ENCODE measurements at regions not wholly inside any gene's neighbourhood (a gene's known extent, or its start where the extent isn't known, plus 50 kb on each side); places are given as distances from the start of the nearest gene placed in this dataset.

DNA sequence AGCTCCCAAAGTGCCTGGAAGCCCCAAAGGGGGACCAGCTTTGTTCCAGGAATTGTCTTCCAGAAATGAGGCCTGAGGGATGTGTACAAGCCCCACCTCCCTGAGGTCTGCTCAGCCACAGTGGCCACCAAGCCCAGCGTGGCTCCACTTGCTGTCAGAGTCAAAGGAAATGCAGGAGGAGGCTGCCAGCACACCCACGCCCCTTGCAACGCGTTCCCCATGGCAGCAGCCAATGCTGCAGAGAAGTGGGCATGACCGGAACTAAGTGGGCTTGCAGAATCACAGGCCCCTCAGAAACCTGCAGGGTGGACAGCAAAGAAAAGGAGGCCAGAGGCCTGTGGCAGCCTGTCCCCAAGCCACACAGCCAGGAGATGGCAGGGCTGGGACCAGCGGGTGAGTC, 320.8 kb downstream of the FOXL1 start:
- H2AFZ ChIP-seq, result no peak overlapping the region
- in situ Hi-C loops (cut with MboI), result no loop called here
- peaks cover 12% of the 10 kb centered on the region; the same call in 1 of the 2 replicates for H3K4me1 ChIP-seq (ENCODE audit: insufficient read depth)

DNA sequence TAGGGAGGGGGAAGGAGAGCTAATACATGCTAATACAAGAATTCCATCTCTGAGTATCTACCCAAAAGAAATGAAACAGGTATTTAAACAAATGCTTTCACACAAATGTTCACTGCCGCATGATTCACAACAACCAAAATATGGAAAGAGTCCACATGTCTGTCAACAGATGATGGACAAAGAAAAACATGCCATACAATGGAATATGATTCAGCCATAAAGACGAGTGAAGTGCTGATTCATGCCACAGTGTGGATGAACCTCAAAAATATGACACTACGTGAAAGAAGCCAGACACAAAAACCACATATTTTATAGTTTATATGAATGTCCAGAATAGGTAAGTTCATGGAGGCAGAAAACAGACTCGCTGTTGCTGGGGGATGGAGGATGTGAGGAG, 321.4 kb downstream of the FOXL1 start:
- in situ Hi-C loops (cut with MboI), result no loop called here
- 27 to 34% methylated on average over 4 of the region's 4 CpGs for WGBS, 2 experiments (ENCODE audit: low coverage in 1 of 2, low lambda C conversion rate in 2 of 2, missing lambda C conversion rate in 2 of 2)
- Histone ChIP-seq H3K27ac (no peak overlapping the region), H4K20me1 (ENCODE audit: insufficient read depth) (no peaks in the 10 kb centered on the region), H3K4me1 (ENCODE audit: insufficient read depth) (peaks cover 12% of the 10 kb centered on the region; the same call in 1 of the 2 replicates), H3K4me3 (no peak overlapping the region), H3K79me2 (ENCODE audit: insufficient read depth) (no peaks in the 10 kb centered on the region), H3K36me3 (ENCODE audit: low read depth) (no peaks in the 10 kb centered on the region), H3K9me3 (ENCODE audit: low read depth) (no peaks in the 10 kb centered on the region), H3K27me3 (replicated peaks; ENCODE audit: insufficient read depth) (peaks cover 39% of the 10 kb centered on the region), H3K9ac (no peak overlapping the region), H3K4me2 (ENCODE audit: unreplicated experiment) (no peak overlapping the region), H3K9me2 (ENCODE audit: insufficient read depth) (no peaks in the 10 kb centered on the region), H2AFZ (no peak overlapping the region), H3F3A (ENCODE audit: insufficient read depth) (peaks cover 7% of the 10 kb centered on the region; the same call in 1 of the 2 replicates)
- TF ChIP-seq EZH2phosphoT487 (IDR thresholded peaks at IDR 0.05; ENCODE audit: insufficient read depth, low read depth) (no peak), EZH2 (IDR thresholded peaks at IDR 0.05; ENCODE audit: insufficient read depth, poor library complexity, severe bottlenecking) (no peak)
- peak; percentile 61 for DNase-seq

More for the DNA sequence above, 320.8 kb downstream of the FOXL1 start:
- Histone ChIP-seq H3K79me2 (ENCODE audit: insufficient read depth) (no peaks in the 10 kb centered on the region), H3K4me2 (ENCODE audit: unreplicated experiment) (no peak overlapping the region), H3K4me3 (no peak overlapping the region), H3F3A (ENCODE audit: insufficient read depth) (peaks cover 7% of the 10 kb centered on the region; the same call in 1 of the 2 replicates), H3K9me3 (ENCODE audit: low read depth) (no peaks in the 10 kb centered on the region), H3K9me2 (ENCODE audit: insufficient read depth) (no peaks in the 10 kb centered on the region), H3K27ac (no peak overlapping the region), H3K9ac (no peak overlapping the region), H4K20me1 (ENCODE audit: insufficient read depth) (no peaks in the 10 kb centered on the region), H3K27me3 (replicated peaks; ENCODE audit: insufficient read depth) (peaks cover 40% of the 10 kb centered on the region), H3K36me3 (ENCODE audit: low read depth) (no peaks in the 10 kb centered on the region)
- 73 to 88% methylated on average over 6 of the region's 6 CpGs for WGBS, 2 experiments (ENCODE audit: low coverage in 1 of 2, low lambda C conversion rate in 2 of 2, missing lambda C conversion rate in 2 of 2)
- TF ChIP-seq EZH2 (IDR thresholded peaks at IDR 0.05; ENCODE audit: insufficient read depth, poor library complexity, severe bottlenecking), result no peak
- no peak for TF ChIP-seq EZH2phosphoT487 (IDR thresholded peaks at IDR 0.05; ENCODE audit: insufficient read depth, low read depth)
- no peak for DNase-seq

DNA sequence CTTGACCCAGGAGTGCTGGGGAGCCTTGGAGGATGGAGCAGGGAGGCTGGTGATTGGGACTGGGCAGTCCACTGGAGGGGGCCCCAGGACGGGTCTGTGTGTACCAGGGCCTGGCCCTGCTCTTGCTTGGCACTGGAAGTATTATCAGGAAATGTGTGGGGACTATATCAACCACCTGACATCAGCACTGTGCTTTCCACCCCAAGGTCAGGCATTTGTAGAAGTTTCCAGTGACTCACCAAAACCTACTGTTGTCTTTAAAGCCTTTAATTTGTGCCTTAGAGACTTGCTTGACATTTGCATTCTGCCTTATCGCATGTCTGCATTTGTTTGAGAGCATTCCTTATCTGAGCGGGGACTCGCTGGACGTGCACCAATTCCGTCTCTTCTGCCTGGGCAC, 323.1 kb downstream of the FOXL1 start:
- H3K9ac ChIP-seq, result no peak overlapping the region
- no peaks in the 10 kb centered on the region for H4K20me1 ChIP-seq (ENCODE audit: insufficient read depth)
- H3F3A ChIP-seq (ENCODE audit: insufficient read depth), result peaks cover 7% of the 10 kb centered on the region; the same call in 1 of the 2 replicates
- no peaks in the 10 kb centered on the region for H3K9me2 ChIP-seq (ENCODE audit: insufficient read depth)
- H3K27me3 ChIP-seq (replicated peaks; ENCODE audit: insufficient read depth), result peaks cover 34% of the 10 kb centered on the region
- no peaks in the 10 kb centered on the region for H3K36me3 ChIP-seq (ENCODE audit: low read depth)
- H3K4me2 ChIP-seq (ENCODE audit: unreplicated experiment), result no peak overlapping the region
- H3K4me3 ChIP-seq, result no peak overlapping the region
- H2AFZ ChIP-seq, result no peak overlapping the region
- no peak overlapping the region for H3K27ac ChIP-seq
- H3K79me2 ChIP-seq (ENCODE audit: insufficient read depth), result no peaks in the 10 kb centered on the region
- peaks cover 12% of the 10 kb centered on the region; the same call in 1 of the 2 replicates for H3K4me1 ChIP-seq (ENCODE audit: insufficient read depth)
- H3K9me3 ChIP-seq (ENCODE audit: low read depth), result no peaks in the 10 kb centered on the region
- in situ Hi-C loops (cut with MboI), result no loop called here
- DNase-seq, result peak; percentile 43
- no peak for TF ChIP-seq EZH2phosphoT487 (IDR thresholded peaks at IDR 0.05; ENCODE audit: insufficient read depth, low read depth)
- TF ChIP-seq EZH2 (IDR thresholded peaks at IDR 0.05; ENCODE audit: insufficient read depth, poor library complexity, severe bottlenecking), result no peak
- WGBS, 2 experiments (ENCODE audit: low coverage in 1 of 2, low lambda C conversion rate in 2 of 2, missing lambda C conversion rate in 2 of 2), result 75 to 84% methylated on average over 6 of the region's 6 CpGs

DNA sequence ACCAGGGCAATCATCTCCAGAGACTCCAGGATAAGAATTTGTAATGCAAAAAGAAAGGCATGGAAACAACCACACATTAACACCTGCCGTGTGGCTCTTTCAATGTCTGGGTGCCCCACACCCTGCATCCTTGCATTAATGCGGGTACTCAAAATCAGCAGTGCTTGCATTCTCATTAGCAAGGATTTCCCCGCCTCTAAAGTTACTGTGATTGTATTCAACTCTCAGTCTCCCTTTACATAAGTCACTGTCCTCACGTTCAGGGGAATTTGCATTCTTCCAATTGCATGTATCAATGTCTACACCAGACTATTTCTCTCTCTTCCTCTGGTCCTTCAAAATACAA, 324.3 kb downstream of the FOXL1 start:
- TF ChIP-seq EZH2phosphoT487 (IDR thresholded peaks at IDR 0.05; ENCODE audit: insufficient read depth, low read depth) (no peak), EZH2 (IDR thresholded peaks at IDR 0.05; ENCODE audit: insufficient read depth, poor library complexity, severe bottlenecking) (no peak)
- H3K4me2 ChIP-seq (ENCODE audit: unreplicated experiment), result no peak overlapping the region
- peaks cover 7% of the 10 kb centered on the region; the same call in 1 of the 2 replicates for H3F3A ChIP-seq (ENCODE audit: insufficient read depth)
- DNase-seq, result no peak
- H3K27ac ChIP-seq, result no peak overlapping the region
- no peak overlapping the region for H2AFZ ChIP-seq
- H4K20me1 ChIP-seq (ENCODE audit: insufficient read depth), result no peaks in the 10 kb centered on the region
- in situ Hi-C loops (cut with MboI), result no loop called here
- H3K9me2 ChIP-seq (ENCODE audit: insufficient read depth), result no peaks in the 10 kb centered on the region
- no peaks in the 10 kb centered on the region for H3K36me3 ChIP-seq (ENCODE audit: low read depth)
- WGBS, 2 experiments (ENCODE audit: low coverage in 1 of 2, low lambda C conversion rate in 2 of 2, missing lambda C conversion rate in 2 of 2), result 63 to 65% methylated on average over 4 of the region's 4 CpGs
- H3K27me3 ChIP-seq (replicated peaks; ENCODE audit: insufficient read depth), result peaks cover 39% of the 10 kb centered on the region
- H3K9me3 ChIP-seq (ENCODE audit: low read depth), result no peaks in the 10 kb centered on the region
- H3K9ac ChIP-seq, result no peak overlapping the region
- H3K4me3 ChIP-seq, result no peak overlapping the region
- peaks cover 12% of the 10 kb centered on the region; the same call in 1 of the 2 replicates for H3K4me1 ChIP-seq (ENCODE audit: insufficient read depth)
- H3K79me2 ChIP-seq (ENCODE audit: insufficient read depth), result no peaks in the 10 kb centered on the region

DNA sequence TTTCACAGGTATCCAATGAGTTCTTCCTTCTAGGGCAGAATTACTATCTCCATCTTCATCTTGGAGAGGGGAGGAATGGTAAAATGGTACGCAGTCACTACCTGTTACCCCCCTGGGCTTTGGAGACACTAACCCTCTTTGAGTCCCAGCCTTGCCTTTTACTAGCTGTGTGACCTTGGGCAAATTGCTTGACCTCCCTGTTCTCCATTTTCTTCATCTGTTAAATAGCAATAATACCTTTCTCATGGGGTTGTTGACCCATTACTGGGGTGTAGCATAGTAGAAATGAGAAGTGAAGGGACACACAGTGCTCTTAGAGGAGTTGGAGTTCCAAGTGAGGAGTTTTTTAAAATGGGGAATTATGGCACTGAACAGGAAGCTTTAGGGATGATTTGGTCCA, 324.7 kb downstream of the FOXL1 start:
- peaks cover 12% of the 10 kb centered on the region; the same call in 1 of the 2 replicates for H3K4me1 ChIP-seq (ENCODE audit: insufficient read depth)
- H3F3A ChIP-seq (ENCODE audit: insufficient read depth), result peaks cover 7% of the 10 kb centered on the region; the same call in 1 of the 2 replicates
- H3K27ac ChIP-seq, result no peak overlapping the region
- H3K4me2 ChIP-seq (ENCODE audit: unreplicated experiment), result no peak overlapping the region
- H3K9ac ChIP-seq, result no peak overlapping the region
- WGBS, 2 experiments (ENCODE audit: low coverage in 1 of 2, low lambda C conversion rate in 2 of 2, missing lambda C conversion rate in 2 of 2), result 78 to 89% methylated on average over 1 of the region's 1 CpG
- in situ Hi-C loops (cut with MboI), result no loop called here
- TF ChIP-seq EZH2 (IDR thresholded peaks at IDR 0.05; ENCODE audit: insufficient read depth, poor library complexity, severe bottlenecking) (no peak), EZH2phosphoT487 (IDR thresholded peaks at IDR 0.05; ENCODE audit: insufficient read depth, low read depth) (no peak)
- H2AFZ ChIP-seq, result no peak overlapping the region
- H3K36me3 ChIP-seq (ENCODE audit: low read depth), result no peaks in the 10 kb centered on the region
- no peak for DNase-seq
- H3K27me3 ChIP-seq (replicated peaks; ENCODE audit: insufficient read depth), result peaks cover 43% of the 10 kb centered on the region
- no peaks in the 10 kb centered on the region for H3K79me2 ChIP-seq (ENCODE audit: insufficient read depth)
- no peak overlapping the region for H3K4me3 ChIP-seq
- H3K9me2 ChIP-seq (ENCODE audit: insufficient read depth), result no peaks in the 10 kb centered on the region
- no peaks in the 10 kb centered on the region for H4K20me1 ChIP-seq (ENCODE audit: insufficient read depth)
- no peaks in the 10 kb centered on the region for H3K9me3 ChIP-seq (ENCODE audit: low read depth)

All from GM23248 (cell line).